Breast epithelium (tissue), 4 donors: ENCODE measurements at regions not wholly inside any gene's neighbourhood (a gene's known extent, or its start where the extent isn't known, plus 50 kb on each side); places are given as distances from the start of the nearest gene placed in this dataset.

Source experiments
- DNase-seq, 2 donors: peaks; one replicate each; pipeline ENCODE4 v3.0.0-alpha.2; 2019; ENCODE audit warnings: low spot score in 2 of 2
- H3K27ac ChIP-seq, 2 donors: fragments of 200-600 bp; sonication (generic) in 1 of 2; one replicate each; pipeline ENCODE4 v1.5.1; 2016 to 2019; ENCODE audit warnings: mild to moderate bottlenecking in 1 of 2
- H3K27me3 ChIP-seq, 2 donors: fragments of 200-600 bp; sonication (generic) in 1 of 2; one replicate each; pipeline versions ENCODE4 v1.5.1 to v1.6.0; 2017 to 2019; ENCODE audit warnings: control low read depth in 1 of 2, mild to moderate bottlenecking in 1 of 2
- H3K36me3 ChIP-seq: fragments of 200-600 bp; one replicate; pipeline ENCODE4 v1.5.1; 2019
- H3K4me1 ChIP-seq, 2 donors: fragments of 200-600 bp; sonication (generic); one replicate each; pipeline ENCODE4 v1.5.1; 2016 to 2019; ENCODE audit warnings: control low read depth in 1 of 2
- H3K4me3 ChIP-seq, 3 donors: fragments of 200-600 bp; sonication (generic); 1 replicate in 2 of 3; 2 replicates in 1 of 3; pipeline ENCODE4 v1.5.1; 2016 to 2019; ENCODE audit warnings: mild to moderate bottlenecking in 3 of 3, moderate library complexity in 2 of 3
- H3K9me3 ChIP-seq, 2 donors: fragments of 200-600 bp; sonication (generic) in 1 of 2; one replicate each; pipeline ENCODE4 v1.5.1; 2016 to 2019; ENCODE audit warnings: control low read depth in 1 of 2
- CTCF ChIP-seq, 3 donors: fragments of 450-650 bp; IDR thresholded peaks; one replicate each; pipeline ENCODE4 v1.5.1; 2016 to 2017; ENCODE audit warnings: antibody characterized with exemption in 3 of 3, mild to moderate bottlenecking in 3 of 3, moderate library complexity in 3 of 3
- POLR2A ChIP-seq: fragments of 450-650 bp; IDR thresholded peaks from one replicate; pipeline ENCODE4 v1.6.1; 2016; ENCODE audit warnings: antibody characterized with exemption, mild to moderate bottlenecking, moderate library complexity
- POLR2AphosphoS5 ChIP-seq, 3 donors: sonication (generic); formaldehyde crosslinking; IDR thresholded peaks; one replicate each; pipeline ENCODE4 v1.6.1; 2017; ENCODE audit warnings: antibody characterized with exemption in 3 of 3
- intact Hi-C: fragments of 100-400 bp; cut with DNase I; formaldehyde crosslinking; loops from one replicate; pipeline ENCODE4 v1.15.1; 2023; ENCODE audit warnings: low total_unique reads

- intact Hi-C loops = no loop called here
- Histone ChIP-seq H3K27ac (no peak overlapping the region), H3K36me3 (no peaks in the 10 kb centered on the region), H3K4me3 (no peak overlapping the region), H3K27me3 (no peaks in the 10 kb centered on the region), H3K4me1 (no peaks in the 10 kb centered on the region), H3K9me3 (no peaks in the 10 kb centered on the region)
- DNase-seq = no peak
- TF ChIP-seq CTCF (IDR thresholded peaks at IDR 0.05) = no peak
- TF ChIP-seq POLR2AphosphoS5 (IDR thresholded peaks at IDR 0.05) = no peak
- no peak for TF ChIP-seq POLR2A
These were observed 251.8 kb upstream of the FGGY start for GRCh38 chr1:59045137-59045536.

GRCh38 chr1:59045636-59046035 is 251.3 kb upstream of the FGGY start:
- intact Hi-C loops = no loop called here
- no peaks in the 10 kb centered on the region for H3K9me3 ChIP-seq

GRCh38 chr1:59046134-59046533 is 250.8 kb upstream of the FGGY start:
- Histone ChIP-seq H3K9me3 (no peaks in the 10 kb centered on the region), H3K27me3 (no peaks in the 10 kb centered on the region), H3K36me3 (no peaks in the 10 kb centered on the region), H3K4me3 (no peak overlapping the region), H3K27ac (no peak overlapping the region), H3K4me1 (no peaks in the 10 kb centered on the region)
- intact Hi-C loops = no loop called here
- DNase-seq = no peak
- TF ChIP-seq POLR2A (no peak), POLR2AphosphoS5 (IDR thresholded peaks at IDR 0.05) (no peak), CTCF (IDR thresholded peaks at IDR 0.05) (no peak)

More at GRCh38 chr1:59045636-59046035, 251.3 kb upstream of the FGGY start:
- Histone ChIP-seq H3K36me3 (no peaks in the 10 kb centered on the region), H3K4me1 (no peaks in the 10 kb centered on the region), H3K27ac (no peak overlapping the region), H3K4me3 (no peak overlapping the region), H3K27me3 (no peaks in the 10 kb centered on the region)
- DNase-seq = no peak
- TF ChIP-seq POLR2A (no peak), CTCF (IDR thresholded peaks at IDR 0.05) (no peak), POLR2AphosphoS5 (IDR thresholded peaks at IDR 0.05) (no peak)

- no peak overlapping the region for H3K27ac ChIP-seq
- H3K36me3 ChIP-seq = no peaks in the 10 kb centered on the region
- no peaks in the 10 kb centered on the region for H3K27me3 ChIP-seq
- DNase-seq = no peak
- no peaks in the 10 kb centered on the region for H3K4me1 ChIP-seq
- H3K9me3 ChIP-seq = no peaks in the 10 kb centered on the region
- intact Hi-C loops = no loop called here
- no peak for TF ChIP-seq POLR2AphosphoS5 (IDR thresholded peaks at IDR 0.05)
- no peak for TF ChIP-seq POLR2A
- no peak for TF ChIP-seq CTCF (IDR thresholded peaks at IDR 0.05)
- no peak overlapping the region for H3K4me3 ChIP-seq
These were observed 250.2 kb upstream of the FGGY start for GRCh38 chr1:59046730-59047157.

- H3K4me3 ChIP-seq = no peak overlapping the region
- no peaks in the 10 kb centered on the region for H3K4me1 ChIP-seq
- H3K27me3 ChIP-seq = no peaks in the 10 kb centered on the region
- H3K36me3 ChIP-seq = no peaks in the 10 kb centered on the region
- no peak for TF ChIP-seq POLR2A
- TF ChIP-seq CTCF (IDR thresholded peaks at IDR 0.05) = no peak
- no peak for TF ChIP-seq POLR2AphosphoS5 (IDR thresholded peaks at IDR 0.05)
- H3K27ac ChIP-seq = no peak overlapping the region
- H3K9me3 ChIP-seq = no peaks in the 10 kb centered on the region
- DNase-seq = no peak
- intact Hi-C loops = no loop called here
These were observed 245.9 kb upstream of the FGGY start for GRCh38 chr1:59051007-59051406.
